ENCODE measurements at regions not wholly inside any gene's neighbourhood (a gene's known extent, or its start where the extent isn't known, plus 50 kb on each side); places are given as distances from the start of the nearest gene placed in this dataset.

DNA sequence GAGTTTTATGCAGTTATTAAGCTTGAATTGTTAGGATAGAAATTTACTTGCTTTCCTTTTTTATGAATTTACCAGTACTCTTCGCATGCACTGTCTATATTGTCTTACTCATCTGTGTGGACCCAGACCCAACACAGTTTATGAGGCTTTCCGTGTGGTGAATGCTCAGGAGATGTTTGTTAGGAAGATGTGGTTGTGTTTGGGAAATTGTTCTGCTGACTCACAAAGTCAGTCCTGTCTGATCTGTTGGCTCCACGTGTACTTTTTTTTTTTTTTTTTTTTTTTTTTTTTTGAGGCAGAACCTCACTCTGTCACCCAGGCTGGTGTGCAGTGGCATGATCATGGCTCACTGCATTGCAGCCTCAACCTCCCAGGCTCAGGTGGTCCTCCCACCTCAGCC lies 532.5 kb downstream of the LMO7 start:
- DNase-seq, result no peak
- intact Hi-C loops (cut with micrococcal nuclease), result no loop called here
- no peak overlapping the region for H3K4me3 Mint-ChIP-seq
- POLR2A ChIA-PET, result no interaction called here
- H3K4me1 Mint-ChIP-seq (ENCODE audit: low read depth), result no peaks in the 10 kb centered on the region
- H3K9me3 Mint-ChIP-seq, result no peaks in the 10 kb centered on the region
- H3K27me3 Mint-ChIP-seq, result peaks cover 2% of the 10 kb centered on the region
- CTCF ChIA-PET, result no interaction called here
- H3K36me3 Mint-ChIP-seq, result no peaks in the 10 kb centered on the region
- H3K27ac Mint-ChIP-seq, result no peak overlapping the region

DNA sequence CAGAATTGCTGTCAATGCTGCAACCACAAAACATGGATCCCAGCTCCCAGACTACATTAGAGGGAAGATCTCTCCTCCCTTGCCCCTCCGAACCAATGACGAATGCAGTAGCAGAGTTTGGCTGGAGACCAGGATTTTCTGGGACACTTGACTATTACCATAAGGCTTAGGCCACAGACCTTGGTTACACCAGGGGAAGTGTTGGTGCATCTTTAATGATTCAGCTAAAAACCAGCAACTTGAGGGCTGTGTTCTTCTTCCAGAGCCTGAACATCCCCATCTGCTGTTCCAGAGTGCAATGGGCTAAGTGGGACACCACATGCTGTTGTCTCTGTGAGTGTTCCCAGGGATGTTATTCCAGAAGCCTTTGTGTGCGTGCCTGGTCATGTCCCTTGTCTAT lies 528.2 kb downstream of the LMO7 start:
- H3K9me3 Mint-ChIP-seq, result no peaks in the 10 kb centered on the region
- H3K27ac Mint-ChIP-seq, result no peak overlapping the region
- ChIA-PET POLR2A (no interaction called here), CTCF (no interaction called here)
- H3K4me1 Mint-ChIP-seq (ENCODE audit: low read depth), result no peaks in the 10 kb centered on the region
- no peak overlapping the region for H3K4me3 Mint-ChIP-seq
- H3K27me3 Mint-ChIP-seq, result no peaks in the 10 kb centered on the region
- no peaks in the 10 kb centered on the region for H3K36me3 Mint-ChIP-seq
- DNase-seq, result no peak
- intact Hi-C loops (cut with micrococcal nuclease), result no loop called here

DNA sequence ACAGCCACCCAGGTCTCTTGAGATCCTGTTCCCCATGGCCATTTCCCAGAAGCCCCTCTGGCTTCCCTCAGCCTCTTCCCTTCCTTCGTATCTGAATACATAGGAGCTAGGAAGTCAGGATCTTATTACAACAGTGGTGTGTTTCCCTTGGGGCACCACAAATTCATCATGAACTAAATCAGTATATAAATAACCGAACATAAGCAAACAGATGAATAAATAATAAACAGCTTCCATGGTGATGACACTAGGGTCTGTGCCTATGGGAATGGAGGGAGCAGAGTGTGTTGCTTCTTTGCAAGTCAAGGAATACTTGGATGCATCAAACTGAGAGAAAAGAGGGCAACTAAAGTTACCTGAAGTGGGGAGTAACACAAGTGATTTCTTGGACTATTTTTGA lies 527.6 kb downstream of the LMO7 start:
- no peak overlapping the region for H3K4me3 Mint-ChIP-seq
- no peaks in the 10 kb centered on the region for H3K27me3 Mint-ChIP-seq
- no peak for DNase-seq
- H3K36me3 Mint-ChIP-seq, result no peaks in the 10 kb centered on the region
- POLR2A ChIA-PET, result no interaction called here
- no peaks in the 10 kb centered on the region for H3K4me1 Mint-ChIP-seq (ENCODE audit: low read depth)
- CTCF ChIA-PET, result no interaction called here
- H3K27ac Mint-ChIP-seq, result no peak overlapping the region
- no peaks in the 10 kb centered on the region for H3K9me3 Mint-ChIP-seq
- intact Hi-C loops (cut with micrococcal nuclease), result no loop called here

DNA sequence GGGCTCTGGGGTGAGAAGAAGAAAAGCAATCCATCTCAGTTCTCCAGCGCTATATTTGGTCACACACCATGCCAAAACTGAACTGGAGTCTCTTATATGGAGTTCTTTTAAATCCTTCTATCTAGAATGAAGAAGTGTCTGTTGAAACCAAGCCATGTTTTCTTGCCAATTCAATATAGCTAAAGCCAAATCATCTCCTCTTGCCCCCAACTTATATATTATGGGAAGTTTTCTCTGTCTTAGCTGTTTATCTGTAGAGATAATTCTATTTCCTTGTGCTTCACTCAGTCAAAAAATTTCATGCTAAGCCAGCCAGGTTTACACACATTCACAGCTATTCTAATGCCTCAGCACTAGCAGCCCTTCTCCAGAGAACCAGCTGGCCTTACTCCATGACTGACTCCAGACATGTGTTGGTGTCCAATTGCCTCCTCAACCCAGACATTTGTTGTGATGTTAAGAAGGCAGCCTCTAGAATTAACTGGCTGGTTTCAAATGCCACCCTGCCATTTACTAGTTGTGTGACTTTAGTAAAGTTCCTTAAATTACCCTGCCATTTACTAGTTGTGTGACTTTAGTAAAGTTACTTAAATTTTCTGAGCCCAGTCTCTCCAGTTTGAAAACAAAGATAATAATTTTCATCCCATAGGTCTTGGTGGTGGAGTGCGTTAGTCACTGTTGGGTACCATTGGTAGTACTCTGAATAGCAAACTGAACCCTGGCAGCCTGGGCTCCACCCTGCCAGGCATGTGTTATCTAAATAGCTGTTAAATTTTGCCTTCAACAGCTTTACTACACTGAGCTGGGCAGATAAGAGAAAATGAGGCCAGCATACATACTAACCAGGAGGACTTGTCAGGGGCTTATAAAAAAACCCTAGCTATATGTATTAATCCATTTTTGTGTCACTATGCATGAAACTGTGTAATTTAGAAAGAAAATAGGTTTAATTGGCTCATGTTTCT lies 525.1 kb downstream of the LMO7 start:
- Mint-ChIP-seq H3K27me3 (no peaks in the 10 kb centered on the region), H3K4me1 (ENCODE audit: low read depth) (no peaks in the 10 kb centered on the region), H3K36me3 (no peaks in the 10 kb centered on the region), H3K27ac (no peak overlapping the region), H3K4me3 (no peak overlapping the region), H3K9me3 (no peaks in the 10 kb centered on the region)
- CTCF ChIA-PET, result no interaction called here
- intact Hi-C loops (cut with micrococcal nuclease), result no loop called here
- POLR2A ChIA-PET, result no interaction called here
- DNase-seq, result no peak

DNA sequence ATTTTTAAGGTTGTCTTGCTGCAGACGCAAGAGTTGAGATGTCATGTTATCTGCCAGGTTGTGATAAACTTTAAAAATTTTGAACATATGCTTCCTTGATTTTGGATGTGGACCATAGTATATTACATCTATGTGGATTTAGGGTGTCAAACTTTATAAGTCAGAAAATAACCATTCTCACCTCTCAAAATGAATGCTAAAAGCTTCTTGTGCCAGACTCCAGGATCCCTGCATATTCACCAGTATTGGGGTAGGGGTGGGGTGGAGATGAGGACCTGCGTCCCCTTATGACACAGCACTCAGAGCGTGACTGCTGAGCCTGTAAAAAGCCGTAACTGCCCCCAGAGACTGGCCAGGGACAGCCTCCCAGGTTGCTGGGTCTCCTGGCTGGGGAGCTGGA lies 524.4 kb downstream of the LMO7 start:
- POLR2A ChIA-PET, result no interaction called here
- H3K27ac Mint-ChIP-seq, result no peak overlapping the region
- CTCF ChIA-PET, result no interaction called here
- no peaks in the 10 kb centered on the region for H3K27me3 Mint-ChIP-seq
- no peaks in the 10 kb centered on the region for H3K9me3 Mint-ChIP-seq
- H3K36me3 Mint-ChIP-seq, result no peaks in the 10 kb centered on the region
- intact Hi-C loops (cut with micrococcal nuclease), result no loop called here
- DNase-seq, result no peak
- no peaks in the 10 kb centered on the region for H3K4me1 Mint-ChIP-seq (ENCODE audit: low read depth)
- no peak overlapping the region for H3K4me3 Mint-ChIP-seq

DNA sequence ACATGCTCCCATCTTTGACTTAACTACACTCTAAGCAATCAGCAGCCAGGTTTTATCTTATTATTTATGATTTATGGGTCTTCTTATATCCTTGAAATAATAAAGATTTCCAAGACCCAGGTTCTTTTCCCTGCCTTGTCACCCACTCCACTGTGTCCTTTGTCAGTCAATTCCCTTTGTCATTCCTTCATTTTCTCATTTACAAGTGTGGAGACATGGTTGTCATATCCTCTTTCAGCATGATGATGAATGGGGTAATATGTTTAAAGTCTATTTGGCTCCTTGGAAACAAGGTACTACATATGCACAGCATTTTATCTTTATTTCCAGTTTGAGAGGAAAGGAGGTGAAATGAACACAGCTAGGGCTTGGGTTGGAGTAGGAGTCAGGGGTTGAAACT lies 521.8 kb downstream of the LMO7 start:
- H3K27ac Mint-ChIP-seq, result no peak overlapping the region
- no peak for DNase-seq
- H3K4me1 Mint-ChIP-seq (ENCODE audit: low read depth), result no peaks in the 10 kb centered on the region
- ChIA-PET POLR2A (no interaction called here), CTCF (no interaction called here)
- H3K4me3 Mint-ChIP-seq, result no peak overlapping the region
- intact Hi-C loops (cut with micrococcal nuclease), result no loop called here
- H3K9me3 Mint-ChIP-seq, result no peaks in the 10 kb centered on the region
- H3K27me3 Mint-ChIP-seq, result no peaks in the 10 kb centered on the region
- no peaks in the 10 kb centered on the region for H3K36me3 Mint-ChIP-seq

DNA sequence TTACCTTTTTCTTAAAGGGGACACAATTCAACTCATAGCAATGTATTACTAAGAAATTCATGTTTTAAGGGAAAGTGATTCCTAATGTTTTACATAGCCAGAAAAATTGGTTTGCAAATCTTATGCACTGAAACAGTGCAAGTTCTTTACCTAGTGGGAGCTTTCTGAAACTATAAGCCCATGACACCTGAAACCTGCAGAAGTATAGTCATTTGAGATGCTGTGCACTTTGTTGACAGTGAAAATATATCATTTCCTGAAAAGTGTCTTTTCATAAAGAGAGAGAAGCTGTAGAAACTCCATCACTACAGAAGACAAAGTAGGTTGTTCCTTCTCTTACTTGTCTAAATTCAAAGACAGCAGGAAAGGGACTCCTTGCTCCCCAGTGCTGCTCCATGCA lies 517.1 kb downstream of the LMO7 start:
- H3K4me3 Mint-ChIP-seq, result no peak overlapping the region

DNA sequence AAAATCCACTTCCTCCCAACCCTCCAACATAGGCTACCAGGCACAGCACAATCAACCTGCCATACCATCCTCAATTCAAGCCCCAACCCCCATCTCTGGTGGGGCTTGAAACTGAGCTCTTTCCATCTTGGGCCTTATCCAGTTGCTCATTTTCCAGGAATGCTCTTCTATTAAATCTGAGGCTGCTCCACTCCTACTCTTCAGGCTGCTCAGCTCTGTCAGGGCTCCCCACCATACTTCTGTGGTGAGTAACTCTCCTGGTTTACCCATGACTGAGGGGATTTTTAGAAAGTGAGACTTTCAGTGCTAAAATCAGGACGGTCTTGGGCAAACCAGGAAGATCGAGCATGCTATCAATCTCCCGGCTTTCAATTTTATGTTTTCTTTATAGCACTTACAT lies 512.8 kb downstream of the LMO7 start:
- H3K27me3 Mint-ChIP-seq, result no peaks in the 10 kb centered on the region
- CTCF ChIA-PET, result no interaction called here
- H3K4me3 Mint-ChIP-seq, result no peak overlapping the region
- H3K27ac Mint-ChIP-seq, result no peak overlapping the region
- POLR2A ChIA-PET, result no interaction called here
- H3K4me1 Mint-ChIP-seq (ENCODE audit: low read depth), result no peaks in the 10 kb centered on the region
- intact Hi-C loops (cut with micrococcal nuclease), result no loop called here
- H3K9me3 Mint-ChIP-seq, result no peaks in the 10 kb centered on the region
- no peak for DNase-seq
- H3K36me3 Mint-ChIP-seq, result no peaks in the 10 kb centered on the region

More for the DNA sequence above, 517.1 kb downstream of the LMO7 start:
- no peaks in the 10 kb centered on the region for H3K9me3 Mint-ChIP-seq
- POLR2A ChIA-PET, result no interaction called here
- no peak overlapping the region for H3K27ac Mint-ChIP-seq
- CTCF ChIA-PET, result no interaction called here
- H3K4me1 Mint-ChIP-seq (ENCODE audit: low read depth), result no peaks in the 10 kb centered on the region
- intact Hi-C loops (cut with micrococcal nuclease), result no loop called here
- no peak for DNase-seq
- H3K36me3 Mint-ChIP-seq, result no peaks in the 10 kb centered on the region
- H3K27me3 Mint-ChIP-seq, result no peaks in the 10 kb centered on the region

DNA sequence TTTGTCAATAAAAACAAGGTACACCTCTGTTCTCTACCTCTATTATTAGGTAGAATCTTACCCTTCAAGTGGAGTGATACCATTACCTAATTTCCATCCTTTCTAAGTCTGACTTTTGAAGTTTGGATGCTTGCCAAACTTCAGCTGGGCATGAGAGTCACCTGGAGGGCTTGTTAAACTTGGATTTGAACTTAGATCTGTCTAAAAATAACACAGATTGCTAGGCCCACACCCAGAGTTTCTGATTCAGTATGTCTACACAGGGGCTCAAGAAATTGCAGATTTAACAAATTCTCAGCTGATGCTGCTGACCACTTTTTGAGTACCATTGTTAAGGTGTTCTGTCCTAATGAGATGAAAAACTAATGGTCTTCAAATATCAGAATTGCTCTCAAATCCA lies 512.2 kb downstream of the LMO7 start:
- Mint-ChIP-seq H3K27me3 (no peaks in the 10 kb centered on the region), H3K36me3 (no peaks in the 10 kb centered on the region), H3K27ac (no peak overlapping the region), H3K9me3 (no peaks in the 10 kb centered on the region), H3K4me3 (no peak overlapping the region), H3K4me1 (ENCODE audit: low read depth) (no peaks in the 10 kb centered on the region)
- ChIA-PET CTCF (no interaction called here), POLR2A (no interaction called here)
- no peak for DNase-seq
- intact Hi-C loops (cut with micrococcal nuclease), result no loop called here

DNA sequence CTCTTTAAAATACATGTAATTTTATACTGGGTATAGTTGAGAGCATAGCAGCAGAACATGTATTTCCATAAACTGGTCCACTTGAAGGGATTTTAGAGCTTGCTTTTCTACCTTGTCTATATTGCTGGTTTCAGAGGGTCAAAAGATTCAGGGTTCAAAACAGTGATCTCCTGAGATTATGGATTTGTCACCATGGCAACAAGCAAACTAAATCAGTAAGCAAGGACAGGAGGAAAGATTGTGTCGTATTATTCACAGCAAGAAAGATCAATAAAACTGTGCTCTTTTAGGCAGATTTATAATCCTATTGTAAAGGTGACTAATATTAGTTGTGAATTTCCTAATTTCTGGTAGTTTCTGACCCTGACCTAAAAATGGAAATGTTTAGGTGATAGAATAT lies 496.4 kb downstream of the LMO7 start:
- no peak overlapping the region for H3K27ac Mint-ChIP-seq
- POLR2A ChIA-PET, result no interaction called here
- H3K27me3 Mint-ChIP-seq, result no peaks in the 10 kb centered on the region
- CTCF ChIA-PET, result no interaction called here
- DNase-seq, result no peak
- H3K4me1 Mint-ChIP-seq (ENCODE audit: low read depth), result no peaks in the 10 kb centered on the region
- H3K9me3 Mint-ChIP-seq, result no peaks in the 10 kb centered on the region
- intact Hi-C loops (cut with micrococcal nuclease), result no loop called here
- no peak overlapping the region for H3K4me3 Mint-ChIP-seq
- H3K36me3 Mint-ChIP-seq, result no peaks in the 10 kb centered on the region

DNA sequence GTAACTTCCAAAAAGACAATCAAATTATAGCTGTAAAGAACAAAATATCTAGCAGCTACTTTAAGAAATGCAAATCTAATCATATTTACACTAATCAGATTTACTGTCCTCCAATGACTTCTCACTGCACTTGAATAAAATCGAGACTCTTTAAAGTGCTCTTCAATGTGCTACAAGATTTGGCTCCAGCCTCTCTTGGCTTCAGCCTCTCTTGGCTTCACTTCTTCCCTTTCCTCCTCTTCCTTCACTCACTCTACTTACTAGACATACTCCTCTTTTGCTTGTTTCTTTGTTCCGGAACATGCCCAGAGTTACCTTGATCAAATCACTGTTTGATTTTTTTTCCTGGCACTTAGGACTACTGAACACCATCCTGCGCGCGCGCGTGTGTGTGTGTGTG lies 495.4 kb downstream of the LMO7 start:
- no peak overlapping the region for H3K4me3 Mint-ChIP-seq
- CTCF ChIA-PET, result no interaction called here

DNA sequence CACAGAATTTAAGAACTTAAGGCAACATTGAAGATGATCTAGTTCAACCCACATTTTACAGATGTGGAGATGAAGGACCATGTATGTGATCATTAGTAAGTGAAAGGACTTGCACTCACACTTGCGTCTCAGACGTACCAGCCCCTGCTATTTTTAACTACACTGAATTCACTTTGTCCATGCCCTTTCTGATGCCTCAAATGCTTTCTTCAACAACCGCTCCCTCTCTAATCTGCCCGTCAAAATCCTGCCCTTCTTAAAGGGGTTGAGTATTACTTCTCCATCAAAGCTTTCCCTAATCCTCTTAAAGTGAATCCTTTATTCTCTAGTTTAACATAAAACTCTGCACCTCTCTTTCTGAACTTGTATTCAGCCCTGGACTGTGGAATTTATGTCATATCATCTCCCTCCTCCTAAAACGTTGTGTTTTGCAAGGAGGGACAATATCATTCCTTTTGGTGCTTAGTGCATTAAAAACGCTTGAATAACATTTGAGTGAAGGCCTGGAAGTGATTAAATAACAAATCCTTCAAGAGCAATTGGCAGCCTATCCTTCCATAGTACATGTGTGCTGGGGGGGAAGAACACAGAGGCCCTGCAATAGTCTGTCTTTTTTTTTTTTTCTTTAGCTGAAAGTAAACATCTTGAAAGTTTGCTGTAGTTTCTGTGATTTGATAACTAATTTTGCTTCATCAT lies 493.3 kb downstream of the LMO7 start:
- Mint-ChIP-seq H3K27ac (no peak overlapping the region), H3K4me1 (ENCODE audit: low read depth) (no peaks in the 10 kb centered on the region)

More for the DNA sequence above, 495.4 kb downstream of the LMO7 start:
- Mint-ChIP-seq H3K27ac (no peak overlapping the region), H3K27me3 (no peaks in the 10 kb centered on the region), H3K36me3 (no peaks in the 10 kb centered on the region), H3K4me1 (ENCODE audit: low read depth) (no peaks in the 10 kb centered on the region), H3K9me3 (no peaks in the 10 kb centered on the region)
- no peak for DNase-seq
- POLR2A ChIA-PET, result no interaction called here
- intact Hi-C loops (cut with micrococcal nuclease), result no loop called here

DNA sequence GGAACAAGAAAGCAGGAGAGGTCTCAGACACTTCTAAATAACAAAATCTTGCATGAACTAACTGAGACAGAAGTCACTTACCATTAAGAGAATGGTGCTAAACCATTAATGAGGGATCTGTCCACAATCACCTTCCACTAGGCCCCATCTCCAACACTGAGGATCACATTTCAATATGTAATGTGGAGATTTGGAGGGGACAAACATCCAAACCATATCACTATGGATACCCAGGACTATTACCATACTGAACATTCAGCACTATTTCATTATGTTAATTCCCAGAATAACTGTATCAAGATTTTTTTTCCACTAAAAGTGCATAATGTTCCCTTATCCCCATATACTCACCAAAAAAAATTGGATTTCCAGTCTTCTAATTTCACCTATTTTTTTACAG lies 491.8 kb downstream of the LMO7 start:
- H3K27ac Mint-ChIP-seq, result no peak overlapping the region
- H3K9me3 Mint-ChIP-seq, result peaks cover 24% of the 10 kb centered on the region
- no peak for DNase-seq
- ChIA-PET POLR2A (no interaction called here), CTCF (no interaction called here)
- H3K4me3 Mint-ChIP-seq, result no peak overlapping the region
- intact Hi-C loops (cut with micrococcal nuclease), result no loop called here
- H3K4me1 Mint-ChIP-seq (ENCODE audit: low read depth), result no peaks in the 10 kb centered on the region
- peaks cover 2% of the 10 kb centered on the region for H3K36me3 Mint-ChIP-seq
- H3K27me3 Mint-ChIP-seq, result no peaks in the 10 kb centered on the region

More for the DNA sequence above, 493.3 kb downstream of the LMO7 start:
- H3K36me3 Mint-ChIP-seq, result no peaks in the 10 kb centered on the region
- peaks cover 9% of the 10 kb centered on the region for H3K9me3 Mint-ChIP-seq
- intact Hi-C loops (cut with micrococcal nuclease), result no loop called here
- ChIA-PET POLR2A (no interaction called here), CTCF (no interaction called here)
- DNase-seq, result no peak
- H3K4me3 Mint-ChIP-seq, result no peak overlapping the region
- H3K27me3 Mint-ChIP-seq, result no peaks in the 10 kb centered on the region
